K562 (cell line): ENCODE measurements at regions not wholly inside any gene's neighbourhood (a gene's known extent, or its start where the extent isn't known, plus 50 kb on each side); places are given as distances from the start of the nearest gene placed in this dataset.

ENCODE experiments used
- EP400 ChIP-seq: fragments of 450-650 bp; IDR thresholded peaks from 2 replicates; pipeline ENCODE4 v1.6.1; 2017; ENCODE audit warnings: antibody characterized with exemption, mild to moderate bottlenecking, moderate library complexity
- PHB ChIP-seq: fragments of 250-450 bp; sonication (Bioruptor Pico); IDR thresholded peaks from 2 replicates; pipeline ENCODE4 v1.5.0; 2021
- ZNF143 ChIP-seq: sonication (generic); formaldehyde crosslinking; IDR thresholded peaks from 2 replicates; pipeline ENCODE4 v1.9.0; 2022; ENCODE audit warnings: mild to moderate bottlenecking, missing genetic modification reagents
- ZNF197 ChIP-seq: fragments of 200-800 bp; sonication (Bioruptor generic); IDR thresholded peaks from 2 replicates; pipeline ENCODE4 v1.6.1; 2016; ENCODE audit warnings: low read depth, missing genetic modification characterization, missing compliant biosample characterization
- TF ChIP-seq, protein P1 (sequence below): fragments of 200-800 bp; sonication (Bioruptor generic); IDR thresholded peaks from 2 replicates; pipeline ENCODE4 v1.6.1; 2016; ENCODE audit warnings: missing genetic modification characterization, missing compliant biosample characterization
- TF ChIP-seq, protein P2 (sequence below): sonication (generic); formaldehyde crosslinking; IDR thresholded peaks from 2 replicates; pipeline ENCODE4 v1.8.0; 2022; ENCODE audit warnings: missing genetic modification reagents, mild to moderate bottlenecking, moderate library complexity, borderline replicate concordance
- TF ChIP-seq, protein P3 (sequence below): fragments of 250-450 bp; sonication (Bioruptor Pico); IDR thresholded peaks from 2 replicates; pipeline ENCODE4 v1.4.0; 2020

DNA sequence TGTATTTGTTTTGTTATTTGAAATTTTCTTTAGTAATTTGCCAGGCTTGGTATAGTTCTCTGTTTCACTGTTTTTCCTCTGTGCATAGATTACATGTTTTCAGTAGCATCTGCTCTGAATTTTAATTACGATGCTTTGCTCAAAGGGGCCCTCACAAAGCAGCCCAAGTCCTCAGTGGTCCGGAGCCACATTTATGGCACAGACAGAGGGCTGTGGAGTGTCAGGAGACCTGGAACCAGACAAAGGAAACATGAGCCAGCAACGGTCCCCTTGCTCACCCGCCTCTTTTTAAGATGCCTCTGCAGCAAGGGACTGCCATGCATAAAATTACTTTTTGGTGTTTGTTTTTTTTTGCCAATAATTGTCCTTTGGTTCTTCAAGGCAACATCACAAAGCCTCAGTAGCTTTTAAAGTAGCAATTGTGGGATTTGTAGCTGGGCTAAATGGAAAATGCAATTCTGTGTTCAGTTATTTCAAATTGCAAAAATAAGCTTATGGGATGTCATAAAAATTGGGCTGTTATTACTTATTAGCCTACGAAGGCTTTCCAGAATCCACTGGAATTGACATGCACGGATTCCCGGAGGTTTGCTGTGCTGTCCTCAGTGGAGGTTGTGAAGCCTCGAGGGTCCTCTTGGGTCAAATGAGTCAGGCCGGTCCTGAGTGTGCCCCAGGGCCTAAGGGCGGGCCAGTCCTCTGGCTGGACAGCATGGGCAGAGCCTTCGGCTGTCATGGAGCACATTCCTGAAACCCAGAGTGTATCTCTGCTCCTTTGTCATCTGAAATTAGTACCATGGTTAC is 422.8 kb downstream of the GLRX3 start (continued):
- TF ChIP-seq, protein P1, sequence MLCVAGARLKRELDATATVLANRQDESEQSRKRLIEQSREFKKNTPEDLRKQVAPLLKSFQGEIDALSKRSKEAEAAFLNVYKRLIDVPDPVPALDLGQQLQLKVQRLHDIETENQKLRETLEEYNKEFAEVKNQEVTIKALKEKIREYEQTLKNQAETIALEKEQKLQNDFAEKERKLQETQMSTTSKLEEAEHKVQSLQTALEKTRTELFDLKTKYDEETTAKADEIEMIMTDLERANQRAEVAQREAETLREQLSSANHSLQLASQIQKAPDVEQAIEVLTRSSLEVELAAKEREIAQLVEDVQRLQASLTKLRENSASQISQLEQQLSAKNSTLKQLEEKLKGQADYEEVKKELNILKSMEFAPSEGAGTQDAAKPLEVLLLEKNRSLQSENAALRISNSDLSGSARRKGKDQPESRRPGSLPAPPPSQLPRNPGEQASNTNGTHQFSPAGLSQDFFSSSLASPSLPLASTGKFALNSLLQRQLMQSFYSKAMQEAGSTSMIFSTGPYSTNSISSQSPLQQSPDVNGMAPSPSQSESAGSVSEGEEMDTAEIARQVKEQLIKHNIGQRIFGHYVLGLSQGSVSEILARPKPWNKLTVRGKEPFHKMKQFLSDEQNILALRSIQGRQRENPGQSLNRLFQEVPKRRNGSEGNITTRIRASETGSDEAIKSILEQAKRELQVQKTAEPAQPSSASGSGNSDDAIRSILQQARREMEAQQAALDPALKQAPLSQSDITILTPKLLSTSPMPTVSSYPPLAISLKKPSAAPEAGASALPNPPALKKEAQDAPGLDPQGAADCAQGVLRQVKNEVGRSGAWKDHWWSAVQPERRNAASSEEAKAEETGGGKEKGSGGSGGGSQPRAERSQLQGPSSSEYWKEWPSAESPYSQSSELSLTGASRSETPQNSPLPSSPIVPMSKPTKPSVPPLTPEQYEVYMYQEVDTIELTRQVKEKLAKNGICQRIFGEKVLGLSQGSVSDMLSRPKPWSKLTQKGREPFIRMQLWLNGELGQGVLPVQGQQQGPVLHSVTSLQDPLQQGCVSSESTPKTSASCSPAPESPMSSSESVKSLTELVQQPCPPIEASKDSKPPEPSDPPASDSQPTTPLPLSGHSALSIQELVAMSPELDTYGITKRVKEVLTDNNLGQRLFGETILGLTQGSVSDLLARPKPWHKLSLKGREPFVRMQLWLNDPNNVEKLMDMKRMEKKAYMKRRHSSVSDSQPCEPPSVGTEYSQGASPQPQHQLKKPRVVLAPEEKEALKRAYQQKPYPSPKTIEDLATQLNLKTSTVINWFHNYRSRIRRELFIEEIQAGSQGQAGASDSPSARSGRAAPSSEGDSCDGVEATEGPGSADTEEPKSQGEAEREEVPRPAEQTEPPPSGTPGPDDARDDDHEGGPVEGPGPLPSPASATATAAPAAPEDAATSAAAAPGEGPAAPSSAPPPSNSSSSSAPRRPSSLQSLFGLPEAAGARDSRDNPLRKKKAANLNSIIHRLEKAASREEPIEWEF: no peak
- TF ChIP-seq ZNF143 (no peak), PHB (CRISPR knock-in tag) (no peak), ZNF197 (CRISPR knock-in tag) (no peak), EP400 (no peak)
- TF ChIP-seq, protein P2, sequence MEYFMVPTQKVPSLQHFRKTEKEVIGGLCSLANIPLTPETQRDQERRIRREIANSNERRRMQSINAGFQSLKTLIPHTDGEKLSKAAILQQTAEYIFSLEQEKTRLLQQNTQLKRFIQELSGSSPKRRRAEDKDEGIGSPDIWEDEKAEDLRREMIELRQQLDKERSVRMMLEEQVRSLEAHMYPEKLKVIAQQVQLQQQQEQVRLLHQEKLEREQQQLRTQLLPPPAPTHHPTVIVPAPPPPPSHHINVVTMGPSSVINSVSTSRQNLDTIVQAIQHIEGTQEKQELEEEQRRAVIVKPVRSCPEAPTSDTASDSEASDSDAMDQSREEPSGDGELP (CRISPR knock-in tag): no peak
- TF ChIP-seq, protein P3, sequence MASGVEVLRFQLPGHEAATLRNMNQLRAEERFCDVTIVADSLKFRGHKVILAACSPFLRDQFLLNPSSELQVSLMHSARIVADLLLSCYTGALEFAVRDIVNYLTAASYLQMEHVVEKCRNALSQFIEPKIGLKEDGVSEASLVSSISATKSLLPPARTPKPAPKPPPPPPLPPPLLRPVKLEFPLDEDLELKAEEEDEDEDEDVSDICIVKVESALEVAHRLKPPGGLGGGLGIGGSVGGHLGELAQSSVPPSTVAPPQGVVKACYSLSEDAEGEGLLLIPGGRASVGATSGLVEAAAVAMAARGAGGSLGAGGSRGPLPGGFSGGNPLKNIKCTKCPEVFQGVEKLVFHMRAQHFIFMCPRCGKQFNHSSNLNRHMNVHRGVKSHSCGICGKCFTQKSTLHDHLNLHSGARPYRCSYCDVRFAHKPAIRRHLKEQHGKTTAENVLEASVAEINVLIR: no peak
